ENCODE measurements at regions not wholly inside any gene's neighbourhood (a gene's known extent, or its start where the extent isn't known, plus 50 kb on each side); places are given as distances from the start of the nearest gene placed in this dataset.
"Not testable (repeated sequence)": the region's sequence is repeated elsewhere in the genome, so short reads cannot be mapped to it uniquely, and the experiment has no call there.

- intact Hi-C loops (cut with DNase I) = no loop called here
- DNase-seq = peak in 2 of 10 donors; percentile 33 to 75
Measured at GRCh38 chr15:100733101-100733842, 130.9 kb downstream of the ASB7 start.

- DNase-seq; intact Hi-C loops (cut with DNase I): not testable (repeated sequence)
Measured at GRCh38 chr15:100733843-100734185, 131.4 kb downstream of the ASB7 start.

- DNase-seq = peak in 1 of 10 donors; percentile 44
- intact Hi-C loops (cut with DNase I) = no loop called here
Measured at GRCh38 chr15:100734586-100734985, 132.2 kb downstream of the ASB7 start.

- DNase-seq = peak in 1 of 10 donors; percentile 57
- intact Hi-C loops (cut with DNase I) = no loop called here
Measured at GRCh38 chr15:100735129-100736053, 133.0 kb downstream of the ASB7 start.

DNA sequence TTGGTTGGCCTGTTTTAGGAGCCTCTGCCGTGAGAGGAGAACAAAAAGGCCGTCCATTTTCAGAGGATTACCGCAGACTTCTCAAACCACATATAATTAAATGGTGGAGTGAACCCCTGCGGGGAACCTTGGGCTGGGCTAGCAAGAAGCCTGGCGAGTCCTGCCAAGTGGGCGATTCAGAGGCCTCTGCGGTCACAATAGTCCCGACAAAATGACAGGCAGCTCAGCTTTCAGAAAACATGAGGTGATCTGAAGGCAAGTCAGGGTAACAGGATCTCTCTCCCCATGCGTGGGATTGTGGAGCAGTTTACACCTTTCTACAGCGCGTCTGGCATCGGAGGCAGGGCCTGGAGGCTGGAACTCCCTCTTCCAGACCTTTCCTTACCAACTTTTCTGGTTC, 134.8 kb downstream of the ASB7 start:
- DNase-seq = peak in 1 of 10 donors; percentile 24
- intact Hi-C loops (cut with DNase I) = no loop called here

DNA sequence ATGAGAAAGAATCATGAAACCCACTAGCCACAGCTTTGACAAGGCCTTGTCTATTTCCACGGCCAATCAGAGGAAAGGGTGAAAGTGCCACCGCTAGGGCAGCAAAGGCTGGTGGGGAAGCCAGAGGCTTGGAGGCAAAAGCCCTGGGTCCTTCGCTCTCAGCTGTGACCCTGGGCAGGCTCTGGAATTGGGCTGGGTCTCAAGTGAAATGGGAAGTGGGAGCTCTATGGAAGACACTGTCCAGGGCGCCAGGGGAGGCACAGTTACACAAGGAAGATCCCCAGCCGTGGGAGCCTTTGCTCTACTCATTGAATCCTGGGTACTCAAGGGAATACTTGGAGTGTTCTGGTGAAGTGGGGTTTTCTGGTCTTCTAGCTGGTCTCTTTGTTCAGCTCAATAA, 136.2 kb downstream of the ASB7 start:
- peak in 1 of 10 donors; percentile 70 for DNase-seq
- intact Hi-C loops (cut with DNase I) = no loop called here

DNA sequence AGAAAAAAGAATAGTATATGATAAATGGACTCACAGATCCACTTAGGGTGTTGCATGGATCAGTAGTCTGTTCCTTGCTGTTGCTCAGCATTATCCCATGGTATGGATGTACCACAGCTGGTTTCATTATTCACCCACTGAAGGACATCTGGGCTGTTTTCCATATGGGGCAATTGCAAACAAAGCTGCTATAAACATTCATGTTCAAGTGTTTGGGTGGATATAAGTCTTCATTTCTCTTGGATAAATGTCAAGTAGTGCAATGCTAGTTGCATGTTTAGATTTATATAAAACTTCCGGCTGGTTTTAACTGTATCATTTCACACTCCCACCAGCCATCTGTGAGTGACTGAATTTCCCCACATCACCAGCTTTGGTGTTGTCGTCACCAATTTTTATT, 137.7 kb downstream of the ASB7 start:
- DNase-seq = no peak
- intact Hi-C loops (cut with DNase I) = no loop called here

- intact Hi-C loops (cut with DNase I) = no loop called here
- no peak for DNase-seq
Measured at GRCh38 chr15:100751585-100751984, 128.0 kb upstream of the ALDH1A3 start.

GRCh38 chr15:100753503-100753902, 126.1 kb upstream of the ALDH1A3 start:
- no peak for DNase-seq
- intact Hi-C loops (cut with DNase I) = no loop called here

- intact Hi-C loops (cut with DNase I) = no loop called here
- no peak for DNase-seq
Measured at GRCh38 chr15:100757661-100758060, 122.0 kb upstream of the ALDH1A3 start.

DNA sequence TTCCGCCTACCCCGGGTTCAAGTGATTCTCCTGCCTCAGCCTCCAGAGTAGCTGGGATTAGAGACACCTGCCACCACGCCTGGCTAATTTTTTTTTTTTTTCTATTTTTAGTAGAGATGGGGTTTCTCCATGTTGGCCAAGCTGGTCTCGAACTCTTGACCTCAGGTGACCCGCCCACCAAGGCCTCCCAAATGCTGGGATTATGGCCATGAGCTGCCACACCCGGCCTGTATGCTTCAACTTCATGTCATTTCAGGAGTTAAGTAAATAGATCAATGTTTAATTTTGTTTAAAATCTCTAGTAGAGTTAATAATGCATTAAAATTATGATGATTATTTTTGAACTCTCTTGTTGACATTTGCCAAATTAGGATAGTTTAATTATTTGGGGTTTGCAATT, 121.1 kb upstream of the ALDH1A3 start:
- peak in 2 of 10 donors; percentile 38 to 39 for DNase-seq
- intact Hi-C loops (cut with DNase I) = no loop called here

DNA sequence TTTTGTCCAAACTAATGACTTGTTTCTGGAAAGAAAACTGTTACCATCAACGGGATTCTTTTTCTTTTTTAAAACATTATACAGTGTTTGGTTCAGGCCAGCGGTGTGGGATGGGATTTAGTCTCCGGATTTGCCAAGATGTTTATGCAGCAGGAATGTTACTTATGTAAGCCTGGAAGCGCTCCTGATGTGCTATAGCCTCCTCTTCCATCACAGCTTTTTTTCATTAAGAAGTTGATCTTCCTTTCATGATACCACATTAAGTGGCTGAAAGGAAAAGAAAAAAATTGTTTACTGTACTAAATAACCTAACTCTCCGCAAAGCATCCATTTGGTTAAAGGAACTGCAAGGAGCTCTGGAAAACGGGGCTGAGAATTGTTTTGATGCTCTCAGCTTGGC, 120.5 kb upstream of the ALDH1A3 start:
- DNase-seq = no peak
- intact Hi-C loops (cut with DNase I) = no loop called here

GRCh38 chr15:100759698-100760356, 119.8 kb upstream of the ALDH1A3 start:
- intact Hi-C loops (cut with DNase I) = no loop called here
- DNase-seq = peak in 1 of 10 donors; percentile 26

DNA sequence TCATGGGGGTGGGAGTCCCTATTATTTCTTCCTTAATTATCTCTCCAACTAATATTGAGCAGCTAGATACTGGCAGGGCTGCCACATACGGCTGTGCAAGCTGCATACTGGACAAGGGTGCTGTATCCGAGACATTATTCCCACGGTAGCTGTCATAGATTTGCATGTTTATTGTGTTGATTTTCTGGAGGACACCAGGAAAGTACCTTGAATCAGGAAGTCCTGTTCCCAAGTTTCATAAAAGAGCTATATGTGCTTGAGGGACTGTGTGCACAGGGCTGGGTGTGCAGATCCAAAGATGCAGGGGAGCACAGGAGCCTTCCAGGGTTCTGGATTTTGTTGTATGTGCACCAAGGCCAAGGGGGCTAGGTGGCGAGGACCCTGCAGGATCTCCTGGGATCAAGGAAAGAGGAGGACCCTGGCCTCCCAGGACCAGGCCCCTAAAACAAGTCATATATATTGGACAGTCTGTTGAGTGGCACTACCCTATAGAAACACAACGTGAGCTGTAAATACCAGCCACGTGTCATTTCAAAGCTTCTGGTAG, 119.2 kb upstream of the ALDH1A3 start:
- intact Hi-C loops (cut with DNase I) = no loop called here

DNA sequence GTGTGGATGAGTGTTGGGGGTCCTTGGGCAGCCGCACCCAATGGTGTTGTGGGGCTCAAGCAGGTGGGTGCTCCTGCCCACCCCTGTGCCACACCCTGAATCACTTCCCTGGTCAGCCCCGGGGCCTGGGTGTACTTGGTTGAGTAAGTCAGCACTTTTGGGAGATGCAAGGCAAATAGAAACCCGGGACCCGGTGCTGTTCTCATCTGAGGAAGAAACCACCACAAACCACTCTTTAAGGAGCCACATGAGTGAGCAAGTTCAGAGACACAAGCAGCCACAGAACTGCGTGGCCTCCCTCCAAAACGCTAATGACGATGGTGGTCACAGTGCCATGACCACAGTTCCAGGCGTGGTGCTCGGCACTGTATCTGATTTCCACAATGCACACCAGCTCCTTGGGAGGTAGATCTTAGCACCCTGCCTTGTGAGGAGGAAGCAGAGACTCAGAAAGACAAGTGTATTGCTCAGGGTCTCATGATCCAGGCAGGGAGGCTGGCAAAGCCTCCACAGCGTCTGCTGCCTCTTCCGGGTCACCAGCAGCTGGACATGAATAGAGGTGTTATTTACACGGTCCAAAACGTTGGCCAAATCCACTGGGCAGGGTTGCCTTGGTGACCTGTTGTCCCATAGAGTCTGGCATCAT, 118.2 kb upstream of the ALDH1A3 start:
- intact Hi-C loops (cut with DNase I) = no loop called here
- DNase-seq = peak in 2 of 10 donors; percentile 16 to 55

More for the DNA sequence above, 119.2 kb upstream of the ALDH1A3 start:
- peak in 2 of 10 donors; percentile 22 to 26 for DNase-seq

- DNase-seq = peak in 2 of 10 donors; percentile 16 to 33
Measured at GRCh38 chr15:100762289-100762688, 117.3 kb upstream of the ALDH1A3 start.

DNA sequence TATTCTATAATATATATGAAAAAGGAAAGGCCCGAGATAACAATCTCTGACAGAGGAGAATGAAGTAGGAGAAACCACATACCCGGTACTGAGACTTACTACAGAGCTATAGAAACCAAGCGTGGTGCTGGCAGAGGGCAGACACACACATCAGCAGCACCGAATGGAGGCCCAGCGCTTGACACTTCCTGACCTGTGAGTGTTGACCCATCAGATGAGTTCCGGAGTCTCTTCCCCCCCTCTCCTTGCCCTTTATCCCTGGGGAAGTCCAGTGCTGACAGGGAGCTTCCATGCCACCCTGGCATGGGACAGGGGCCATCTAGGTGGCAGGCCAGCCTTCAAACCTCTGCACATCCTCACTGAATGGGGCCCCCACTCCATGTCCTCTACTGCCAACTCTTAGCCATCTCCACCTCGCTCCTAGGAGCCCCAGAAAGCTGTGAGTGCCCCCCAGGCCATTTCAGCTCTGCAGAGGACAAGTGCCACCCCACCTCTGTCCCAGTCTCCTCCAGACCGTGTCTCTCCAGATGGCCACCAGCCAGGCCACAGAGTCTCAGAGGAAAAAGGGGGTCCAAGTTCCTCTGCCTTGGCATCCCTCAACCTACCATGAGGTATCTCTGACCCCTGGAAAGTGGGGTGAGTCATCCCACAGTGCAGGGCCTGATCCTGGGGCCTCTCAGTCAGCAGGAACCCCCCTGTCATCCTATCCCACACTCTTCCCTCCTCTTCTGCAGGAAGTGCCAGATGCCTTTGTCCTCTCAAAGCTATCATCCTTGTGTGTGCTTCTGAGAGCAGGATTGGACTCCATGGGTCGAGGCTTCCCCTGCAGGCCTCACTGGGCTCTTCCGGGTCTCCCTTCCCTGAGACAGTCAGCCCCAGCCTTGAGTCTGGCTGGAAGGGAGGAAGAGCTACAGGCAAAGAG, 116.5 kb upstream of the ALDH1A3 start:
- intact Hi-C loops (cut with DNase I) = no loop called here
- peak in 3 of 10 donors; percentile 20 to 54 (median 50) for DNase-seq

More at GRCh38 chr15:100762289-100762688, 117.3 kb upstream of the ALDH1A3 start:
- intact Hi-C loops (cut with DNase I) = no loop called here

DNA sequence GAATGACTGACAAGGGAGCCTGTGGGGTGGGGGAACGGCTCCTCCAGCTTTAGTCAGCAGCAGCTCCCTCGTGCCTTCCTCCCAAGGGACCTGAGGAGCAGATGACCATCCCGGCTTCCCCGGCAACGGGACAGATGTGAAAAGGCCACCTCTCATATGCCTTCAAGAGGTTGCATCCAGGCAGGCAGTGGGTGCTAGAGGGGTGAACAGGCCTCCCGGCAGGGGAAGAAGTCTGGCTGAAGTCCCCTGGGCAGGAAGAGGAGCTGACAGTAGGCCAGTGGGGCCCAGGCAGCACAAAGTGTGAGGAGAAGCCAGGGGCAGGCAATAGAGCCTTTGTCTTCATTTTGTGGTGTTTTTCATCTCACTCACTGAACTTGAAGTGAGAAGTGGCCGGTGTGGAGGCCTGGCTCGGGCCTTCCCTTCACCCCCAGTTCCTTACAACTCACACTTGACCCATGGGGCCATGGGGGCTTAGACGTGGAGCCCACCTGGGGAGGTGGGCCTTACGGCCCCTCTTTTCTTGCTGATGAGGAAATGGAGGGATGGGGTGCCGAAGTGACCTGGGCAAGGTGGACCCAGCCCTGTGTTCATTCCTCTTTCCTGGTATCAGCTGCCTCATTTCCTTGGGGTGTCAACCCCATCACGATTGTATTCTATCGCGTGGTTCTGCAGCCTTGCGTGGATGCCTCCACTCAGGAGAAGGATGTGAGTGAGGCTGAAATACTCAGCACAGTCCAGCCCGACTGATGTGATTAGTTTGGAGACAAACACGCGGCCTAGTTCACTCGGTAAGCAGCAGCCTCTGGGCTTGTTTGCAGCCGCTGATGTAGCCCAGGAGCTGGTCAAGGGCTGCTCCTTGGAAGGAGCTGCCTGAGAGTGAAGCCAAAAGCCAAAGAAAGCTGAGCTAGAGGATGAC, 115.5 kb upstream of the ALDH1A3 start:
- intact Hi-C loops (cut with DNase I) = no loop called here
- DNase-seq = peak in 3 of 10 donors; percentile 48 to 84 (median 57)

All from posterior cingulate gyrus (tissue), 11 donors.